GM12878 (cell line): ENCODE measurements at regions not wholly inside any gene's neighbourhood (a gene's known extent, or its start where the extent isn't known, plus 50 kb on each side); places are given as distances from the start of the nearest gene placed in this dataset.

Experiments used
- ATAC-seq: fragments of 200-7000 bp; cut with Tn5 transposase; 3 replicates; pipeline ENCODE4 v1.9.1; 2020; ENCODE audit warnings: mild to moderate bottlenecking, moderate library complexity
- BruUV-seq: library from RNA; stranded (reverse); fragments of 400-500 nt; replicated peaks from 2 replicates; lab custom pipeline; 2021; lab: Mats Ljungman, UMichigan
- CTCF ChIA-PET: fragments of 300-600 bp; sonication (Branson Sonifier 250); formaldehyde crosslinking; extraction: SDS; loops from one replicate; lab custom pipeline; 2021; ENCODE audit warnings: inconsistent platforms; lab: Yijun Ruan, JAX
- POLR2A ChIA-PET: fragments of 350-600 bp; formaldehyde crosslinking; extraction: SDS; loops from one replicate; lab custom pipeline; 2021; ENCODE audit warnings: inconsistent platforms; lab: Charles Lee
- RAD21 ChIA-PET: fragments of 300-600 bp; sonication (Branson Sonifier 250); formaldehyde crosslinking; loops from one replicate; lab custom pipeline; 2023; ENCODE audit warnings: antibody characterized with exemption; ENCODE audit not compliant: unreplicated experiment; lab: Charles Lee
- SMC1A ChIA-PET: fragments of 300-600 bp; sonication (Branson Sonifier 250); formaldehyde crosslinking; loops from one replicate; lab custom pipeline; 2023; ENCODE audit not compliant: unreplicated experiment, uncharacterized antibody; lab: Charles Lee
- DNase-seq: peaks from one replicate; pipeline ENCODE4 v3.0.0-alpha.2; 2011; ENCODE audit warnings: low read depth, low spot score
- FAIRE-seq: peaks from 3 replicates; lab custom pipeline; 2011; peaks lifted over from hg19 to GRCh38; lab: Jason Lieb, UNC
- H2AFZ ChIP-seq: 2 replicates; pipeline ENCODE4 v1.6.0; 2011; ENCODE audit warnings: low read depth, low read length, control low read depth; ENCODE audit not compliant: control insufficient read depth
- H3K27ac ChIP-seq: 2 replicates; pipeline ENCODE4 v1.5.1; 2011; ENCODE audit warnings: control low read depth; ENCODE audit not compliant: control insufficient read depth, insufficient read depth
- H3K27me3 ChIP-seq, 2 experiments: replicated peaks in 1 of 2; 2 replicates each; pipeline versions ENCODE4 v1.6.0 to v1.6.1; 2011; ENCODE audit warnings: low read length in 1 of 2; ENCODE audit not compliant: control insufficient read depth in 2 of 2, insufficient read depth in 2 of 2
- H3K36me3 ChIP-seq, 2 experiments: 2 replicates each; pipeline ENCODE4 v1.5.1; 2011; ENCODE audit warnings: low read length in 1 of 2; ENCODE audit not compliant: control insufficient read depth in 2 of 2, insufficient read depth in 2 of 2
- H3K4me1 ChIP-seq: 2 replicates; pipeline ENCODE4 v1.6.1; 2011; ENCODE audit warnings: mild to moderate bottlenecking, low read length, moderate library complexity, mixed read lengths; ENCODE audit not compliant: control insufficient read depth, insufficient read depth
- H3K4me2 ChIP-seq: 2 replicates; pipeline ENCODE4 v1.6.0; 2011; ENCODE audit warnings: control low read depth; ENCODE audit not compliant: control insufficient read depth, insufficient read depth
- H3K4me3 ChIP-seq: fragments of 200-600 bp; sonication (generic); 2 replicates; pipeline ENCODE4 v1.5.1; 2016
- H3K79me2 ChIP-seq: 2 replicates; pipeline ENCODE4 v1.6.0; 2011; ENCODE audit warnings: low read length; ENCODE audit not compliant: control insufficient read depth, insufficient read depth
- H3K9ac ChIP-seq: 2 replicates; pipeline ENCODE4 v1.8.0; 2011; ENCODE audit warnings: low read length, control low read depth, mixed read lengths; ENCODE audit not compliant: control insufficient read depth, insufficient read depth
- H3K9me3 ChIP-seq: replicated peaks from 3 replicates; pipeline ENCODE4 v1.5.1; 2011; ENCODE audit warnings: mild to moderate bottlenecking, low read length; ENCODE audit not compliant: control insufficient read depth, insufficient read depth
- H4K20me1 ChIP-seq: 2 replicates; pipeline ENCODE4 v1.6.0; 2011; ENCODE audit not compliant: control insufficient read depth, insufficient read depth
- CREM ChIP-seq: IDR thresholded peaks from 2 replicates; pipeline ENCODE4 v1.6.1; 2014; ENCODE audit warnings: antibody characterized with exemption, low read depth
- ETV6 ChIP-seq, 2 experiments: fragments of 450-650 bp in 1 of 2; IDR thresholded peaks in 1 of 2; conservative IDR thresholded peaks in 1 of 2; 2 replicates each; pipeline ENCODE4 v1.6.1; 2014; ENCODE audit warnings: antibody characterized with exemption in 1 of 2, borderline replicate concordance in 1 of 2, low read depth in 1 of 2, mild to moderate bottlenecking in 1 of 2, moderate library complexity in 1 of 2
- KLF5 ChIP-seq: fragments of 450-650 bp; IDR thresholded peaks from 2 replicates; pipeline ENCODE4 v1.6.1; 2014; ENCODE audit warnings: mild to moderate bottlenecking; ENCODE audit not compliant: partially characterized antibody
- MEF2A ChIP-seq: IDR thresholded peaks from 2 replicates; pipeline ENCODE4 v1.6.1; 2011; ENCODE audit warnings: low read depth, mild to moderate bottlenecking, low read length, moderate library complexity; ENCODE audit not compliant: insufficient read depth
- MEF2B ChIP-seq: fragments of 450-650 bp; IDR thresholded peaks from 2 replicates; pipeline ENCODE4 v1.6.1; 2018; ENCODE audit warnings: mild to moderate bottlenecking, moderate library complexity; ENCODE audit not compliant: partially characterized antibody, poor library complexity, severe bottlenecking
- NR2C2 ChIP-seq: IDR thresholded peaks from 2 replicates; pipeline ENCODE4 v1.6.1; 2011; ENCODE audit warnings: borderline replicate concordance, low read depth; ENCODE audit not compliant: control insufficient read depth, insufficient read length
- RAD51 ChIP-seq: fragments of 450-650 bp; IDR thresholded peaks from 2 replicates; pipeline ENCODE4 v1.6.1; 2016; ENCODE audit warnings: moderate library complexity, mild to moderate bottlenecking, inconsistent platforms
- RB1 ChIP-seq: fragments of 450-650 bp; formaldehyde crosslinking; IDR thresholded peaks from 2 replicates; pipeline ENCODE4 v1.6.1; 2017; ENCODE audit warnings: mild to moderate bottlenecking, borderline replicate concordance
- RFX5 ChIP-seq: IDR thresholded peaks from 2 replicates; pipeline ENCODE4 v1.6.1; 2011; ENCODE audit warnings: low read depth, low read length, improper control_type of control experiment
- SIX5 ChIP-seq: IDR thresholded peaks from 2 replicates; pipeline ENCODE4 v1.6.1; 2011; ENCODE audit warnings: mild to moderate bottlenecking, low read depth, low read length, moderate library complexity; ENCODE audit not compliant: severe bottlenecking
- SPI1 ChIP-seq: IDR thresholded peaks from 2 replicates; pipeline ENCODE4 v1.6.1; 2011; ENCODE audit warnings: low read depth, mild to moderate bottlenecking, low read length, moderate library complexity, borderline replicate concordance; ENCODE audit not compliant: insufficient read depth
- TAF1 ChIP-seq: IDR thresholded peaks from 2 replicates; pipeline ENCODE4 v1.6.1; 2011; ENCODE audit warnings: mild to moderate bottlenecking, low read depth, low read length, borderline replicate concordance
- TCF12 ChIP-seq: IDR thresholded peaks from 2 replicates; pipeline ENCODE4 v1.6.1; 2011; ENCODE audit warnings: low read depth, mild to moderate bottlenecking, low read length
- ZNF24 ChIP-seq: fragments of 450-650 bp; IDR thresholded peaks from 2 replicates; pipeline ENCODE4 v1.6.1; 2017; ENCODE audit warnings: antibody characterized with exemption, mild to moderate bottlenecking
- WGBS: methylation state at CpG from one replicate; pipeline ENCODE4 v1.1.6; 2016; ENCODE audit warnings: low lambda C conversion rate; ENCODE audit not compliant: insufficient replicate concordance, insufficient coverage; ENCODE audit errors: missing lambda C conversion rate; 5-methylcytosine and 5-hydroxymethylcytosine counted together
- in situ Hi-C: fragments of 300-500 bp; cut with MboI; formaldehyde crosslinking; loops from 9 replicates; pipeline ENCODE4 v1.14.3; 2018; ENCODE audit warnings: mixed read lengths
- intact Hi-C: fragments of 100-400 bp; cut with micrococcal nuclease; formaldehyde crosslinking; loops from one replicate; pipeline ENCODE4 v1.14.2; 2022; ENCODE audit not compliant: unreplicated experiment
- TF ChIP-seq, protein P1 (sequence below): fragments of 450-650 bp; conservative IDR thresholded peaks from 2 replicates; pipeline ENCODE4 v1.6.1; 2017; ENCODE audit warnings: mild to moderate bottlenecking, moderate library complexity
- TF ChIP-seq, protein P2 (sequence below): IDR thresholded peaks from 2 replicates; pipeline ENCODE4 v1.6.1; 2011; ENCODE audit warnings: borderline replicate concordance, low read depth, mild to moderate bottlenecking, moderate library complexity, low read length; ENCODE audit not compliant: insufficient read depth, poor library complexity, severe bottlenecking

DNA sequence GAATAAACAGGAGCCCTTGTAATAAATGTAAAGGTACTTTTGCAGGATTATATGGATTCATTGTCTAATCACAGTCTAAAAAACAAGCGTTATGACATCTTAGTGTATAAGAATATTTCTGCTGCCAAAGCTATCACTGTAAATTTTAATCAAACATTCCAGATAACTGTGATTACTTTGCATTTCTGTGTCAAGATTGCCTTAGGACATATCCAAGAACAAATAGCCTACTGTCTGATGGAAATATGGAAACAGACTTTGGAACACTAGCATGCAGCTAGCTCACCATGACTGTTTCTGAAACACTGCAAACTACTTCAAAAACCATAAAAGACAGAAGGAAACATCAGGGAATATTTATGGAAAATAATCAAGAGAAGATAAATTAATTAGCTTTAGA is 248.7 kb upstream of the ASCC3 start:
- DNase-seq = no peak
- Histone ChIP-seq H3K4me3 (no peak overlapping the region), H3K27me3 (no peaks in the 10 kb centered on the region), H3K9ac (no peak overlapping the region), H3K36me3 (no peaks in the 10 kb centered on the region), H3K4me2 (no peak overlapping the region), H4K20me1 (no peaks in the 10 kb centered on the region), H3K79me2 (no peaks in the 10 kb centered on the region), H3K4me1 (no peaks in the 10 kb centered on the region), H2AFZ (no peak overlapping the region), H3K27ac (no peak overlapping the region), H3K9me3 (no peaks in the 10 kb centered on the region)
- intact Hi-C loops = no loop called here
- TF ChIP-seq, protein P1, sequence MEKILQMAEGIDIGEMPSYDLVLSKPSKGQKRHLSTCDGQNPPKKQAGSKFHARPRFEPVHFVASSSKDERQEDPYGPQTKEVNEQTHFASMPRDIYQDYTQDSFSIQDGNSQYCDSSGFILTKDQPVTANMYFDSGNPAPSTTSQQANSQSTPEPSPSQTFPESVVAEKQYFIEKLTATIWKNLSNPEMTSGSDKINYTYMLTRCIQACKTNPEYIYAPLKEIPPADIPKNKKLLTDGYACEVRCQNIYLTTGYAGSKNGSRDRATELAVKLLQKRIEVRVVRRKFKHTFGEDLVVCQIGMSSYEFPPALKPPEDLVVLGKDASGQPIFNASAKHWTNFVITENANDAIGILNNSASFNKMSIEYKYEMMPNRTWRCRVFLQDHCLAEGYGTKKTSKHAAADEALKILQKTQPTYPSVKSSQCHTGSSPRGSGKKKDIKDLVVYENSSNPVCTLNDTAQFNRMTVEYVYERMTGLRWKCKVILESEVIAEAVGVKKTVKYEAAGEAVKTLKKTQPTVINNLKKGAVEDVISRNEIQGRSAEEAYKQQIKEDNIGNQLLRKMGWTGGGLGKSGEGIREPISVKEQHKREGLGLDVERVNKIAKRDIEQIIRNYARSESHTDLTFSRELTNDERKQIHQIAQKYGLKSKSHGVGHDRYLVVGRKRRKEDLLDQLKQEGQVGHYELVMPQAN = no peak
- no peak for ATAC-seq
- in situ Hi-C loops = no loop called here
- 24% methylated on average over 1 of the region's 1 CpG for WGBS
- CTCF ChIA-PET = interaction anchor here (1.5 kb wide), 1 partner anchor 15 kb away, joined by 3 read pairs; no protein-coding TSS in a partner anchor
- POLR2A ChIA-PET = no interaction called here
- FAIRE-seq = no peak
- no TSS peak for BruUV-seq
- SMC1A ChIA-PET = no interaction called here
- RAD21 ChIA-PET = no interaction called here

DNA sequence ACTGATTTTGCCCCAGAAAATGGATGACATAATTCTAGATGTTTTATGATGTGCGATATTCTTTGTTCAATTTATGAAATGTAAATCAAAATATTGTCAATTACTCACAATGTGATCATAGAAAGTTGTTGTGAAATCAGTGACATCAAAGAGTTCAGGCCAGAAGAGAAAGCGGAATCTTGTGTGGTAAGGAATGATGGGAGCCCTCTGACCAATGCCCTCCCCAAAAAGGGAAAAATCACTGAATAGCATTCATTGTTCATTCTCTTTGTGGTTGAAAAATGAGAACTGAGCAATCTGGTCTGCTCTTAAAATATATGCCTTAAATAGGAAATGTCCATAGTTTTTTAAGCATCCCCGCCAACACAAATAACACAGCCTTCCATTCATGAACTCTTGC is 247.1 kb upstream of the GRIK2 start:
- ChIA-PET POLR2A (no interaction called here), CTCF (no interaction called here), SMC1A (no interaction called here), RAD21 (no interaction called here)
- Histone ChIP-seq H4K20me1 (no peaks in the 10 kb centered on the region), H3K79me2 (no peaks in the 10 kb centered on the region), H3K4me2 (no peak overlapping the region), H3K9ac (no peak overlapping the region), H3K27ac (no peak overlapping the region), H3K9me3 (no peaks in the 10 kb centered on the region), H2AFZ (no peak overlapping the region), H3K36me3 (no peaks in the 10 kb centered on the region), H3K4me1 (no peaks in the 10 kb centered on the region), H3K4me3 (no peak overlapping the region), H3K27me3 (no peaks in the 10 kb centered on the region)
- FAIRE-seq (no peak), DNase-seq (no peak), ATAC-seq (no peak)
- in situ Hi-C loops (no loop called here), intact Hi-C loops (no loop called here)
- no TSS peak for BruUV-seq
- 25% methylated on average over 3 of the region's 3 CpGs for WGBS
- TF ChIP-seq RFX5 (no peak), MEF2B (no peak), TCF12 (no peak), ETV6 (conservative IDR thresholded peaks at IDR 0.05 in 1 of 2, IDR thresholded peaks at IDR 0.05 in 1 of 2; ENCODE audit: borderline replicate concordance in 1 of 2, low read depth in 1 of 2) (no peak), MEF2A (no peak), TAF1 (no peak), SIX5 (no peak), NR2C2 (no peak), RB1 (no peak), RAD51 (no peak), KLF5 (no peak), ZNF24 (no peak), SPI1 (no peak), CREM (no peak)
- TF ChIP-seq, protein P2, sequence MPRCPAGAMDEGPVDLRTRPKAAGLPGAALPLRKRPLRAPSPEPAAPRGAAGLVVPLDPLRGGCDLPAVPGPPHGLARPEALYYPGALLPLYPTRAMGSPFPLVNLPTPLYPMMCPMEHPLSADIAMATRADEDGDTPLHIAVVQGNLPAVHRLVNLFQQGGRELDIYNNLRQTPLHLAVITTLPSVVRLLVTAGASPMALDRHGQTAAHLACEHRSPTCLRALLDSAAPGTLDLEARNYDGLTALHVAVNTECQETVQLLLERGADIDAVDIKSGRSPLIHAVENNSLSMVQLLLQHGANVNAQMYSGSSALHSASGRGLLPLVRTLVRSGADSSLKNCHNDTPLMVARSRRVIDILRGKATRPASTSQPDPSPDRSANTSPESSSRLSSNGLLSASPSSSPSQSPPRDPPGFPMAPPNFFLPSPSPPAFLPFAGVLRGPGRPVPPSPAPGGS = no peak
